Stimulated activated CD8-positive, alpha-beta memory T cell treated with anti-CD3 and anti-CD28 coated beads, Interleukin-12 subunit alpha, Interleukin-12 subunit beta, amount 100 ng/mL, for 24 hours (primary cell): ENCODE measurements at regions not wholly inside any gene's neighbourhood (a gene's known extent, or its start where the extent isn't known, plus 50 kb on each side); places are given as distances from the start of the nearest gene placed in this dataset.

ENCODE experiments used
- DNase-seq: peaks from one replicate; pipeline ENCODE4 v3.0.0-alpha.2; 2020; ENCODE audit errors: extremely low read depth

- DNase-seq = no peak
These were observed 50.3 kb upstream of the CNIH3 start for GRCh38 chr1:224565611-224566406.
